Neural cell (in vitro differentiated cells): ENCODE measurements at regions not wholly inside any gene's neighbourhood (a gene's known extent, or its start where the extent isn't known, plus 50 kb on each side); places are given as distances from the start of the nearest gene placed in this dataset.

Experiments used
- H2AFZ ChIP-seq: fragments of 200-600, 300-800 bp; sonication (generic), shearing (Covaris generic); 2 replicates; pipeline ENCODE4 v1.6.0; 2014; ENCODE audit warnings: low read depth, mild to moderate bottlenecking, antibody characterized with exemption, low read length, moderate library complexity
- H3F3A ChIP-seq: fragments of 200-600 bp; shearing (Covaris generic); 2 replicates; pipeline ENCODE4 v1.6.1; 2016; ENCODE audit warnings: mild to moderate bottlenecking, moderate library complexity, mixed read lengths, antibody characterized with exemption, low read length; ENCODE audit not compliant: insufficient read depth, poor library complexity, severe bottlenecking
- H3K27ac ChIP-seq: fragments of 200-600, 300-800 bp; sonication (generic), shearing (Covaris generic); 2 replicates; pipeline ENCODE4 v1.5.1; 2014; ENCODE audit warnings: mild to moderate bottlenecking, low read length, moderate library complexity
- H3K27me3 ChIP-seq: fragments of 300-800, 200-600 bp; sonication (generic), shearing (Covaris generic); 2 replicates; pipeline ENCODE4 v1.6.0; 2014; ENCODE audit warnings: mild to moderate bottlenecking, low read depth, low read length, moderate library complexity; ENCODE audit not compliant: insufficient read depth
- H3K36me3 ChIP-seq: fragments of 300-800, 200-600 bp; sonication (generic), shearing (Covaris generic); 2 replicates; pipeline ENCODE4 v1.5.1; 2014; ENCODE audit warnings: mild to moderate bottlenecking, antibody characterized with exemption, low read length, moderate library complexity; ENCODE audit not compliant: insufficient read depth
- H3K4me2 ChIP-seq: fragments of 300-800, 200-600 bp; sonication (generic), shearing (Covaris generic); 2 replicates; pipeline ENCODE4 v1.6.0; 2014; ENCODE audit warnings: mild to moderate bottlenecking, low read length
- H3K4me3 ChIP-seq: fragments of 300-800, 200-600 bp; sonication (generic), shearing (Covaris generic); 2 replicates; pipeline ENCODE4 v1.5.1; 2014; ENCODE audit warnings: mild to moderate bottlenecking, low read length, moderate library complexity
- H3K79me2 ChIP-seq: fragments of 200-600 bp; shearing (Covaris generic); replicated peaks from 2 replicates; pipeline ENCODE4 v1.6.0; 2014; ENCODE audit warnings: mild to moderate bottlenecking, low read length, moderate library complexity; ENCODE audit not compliant: insufficient read depth
- H3K9ac ChIP-seq: fragments of 300-800, 200-600 bp; sonication (generic), shearing (Covaris generic); 2 replicates; pipeline ENCODE4 v1.6.1; 2016; ENCODE audit warnings: mild to moderate bottlenecking, low read length, mixed read lengths
- H3K9me2 ChIP-seq: fragments of 200-600 bp; shearing (Covaris generic); 2 replicates; pipeline ENCODE4 v1.6.1; 2016; ENCODE audit warnings: mild to moderate bottlenecking, low read length, mixed read lengths; ENCODE audit not compliant: insufficient read depth
- H3K9me3 ChIP-seq: fragments of 200-600, 300-800 bp; sonication (generic), shearing (Covaris generic); 2 replicates; pipeline ENCODE4 v1.6.1; 2016; ENCODE audit warnings: mild to moderate bottlenecking, mixed run types, low read length, moderate library complexity, mixed read lengths
- H4K20me1 ChIP-seq: fragments of 200-600 bp; shearing (Covaris generic); 2 replicates; pipeline ENCODE4 v1.6.1; 2016; ENCODE audit warnings: mild to moderate bottlenecking, mixed run types; ENCODE audit not compliant: insufficient read depth
- EP300 ChIP-seq: fragments of 450-650 bp; conservative IDR thresholded peaks from 2 replicates; pipeline ENCODE4 v1.6.1; 2014; ENCODE audit warnings: antibody characterized with exemption, mild to moderate bottlenecking, moderate library complexity; ENCODE audit not compliant: poor library complexity, severe bottlenecking
- EZH2 ChIP-seq: fragments of 200-600, 300-800 bp; shearing (Covaris generic), sonication (generic); IDR thresholded peaks from 2 replicates; pipeline ENCODE4 v1.6.1; 2014; ENCODE audit warnings: antibody characterized with exemption, low read length, borderline replicate concordance, mild to moderate bottlenecking; ENCODE audit not compliant: insufficient read depth, poor library complexity, severe bottlenecking
- POLR2AphosphoS5 ChIP-seq: IDR thresholded peaks from 2 replicates; pipeline ENCODE4 v1.6.1; 2012
- RAD21 ChIP-seq: fragments of 450-650 bp; conservative IDR thresholded peaks from 2 replicates; pipeline ENCODE4 v1.6.1; 2014; ENCODE audit warnings: antibody characterized with exemption, mild to moderate bottlenecking, moderate library complexity
- SMC3 ChIP-seq: fragments of 450-650 bp; conservative IDR thresholded peaks from 2 replicates; pipeline ENCODE4 v1.6.1; 2014; ENCODE audit warnings: antibody characterized with exemption, mild to moderate bottlenecking, moderate library complexity; ENCODE audit not compliant: poor library complexity
- TAF1 ChIP-seq: IDR thresholded peaks from 2 replicates; pipeline ENCODE4 v1.6.1; 2012; ENCODE audit warnings: low read depth
- TF ChIP-seq, protein P1 (sequence below): fragments of 450-650 bp; IDR thresholded peaks from 2 replicates; pipeline ENCODE4 v1.5.1; 2014; ENCODE audit warnings: antibody characterized with exemption, mild to moderate bottlenecking, moderate library complexity; ENCODE audit not compliant: poor library complexity, severe bottlenecking

DNA sequence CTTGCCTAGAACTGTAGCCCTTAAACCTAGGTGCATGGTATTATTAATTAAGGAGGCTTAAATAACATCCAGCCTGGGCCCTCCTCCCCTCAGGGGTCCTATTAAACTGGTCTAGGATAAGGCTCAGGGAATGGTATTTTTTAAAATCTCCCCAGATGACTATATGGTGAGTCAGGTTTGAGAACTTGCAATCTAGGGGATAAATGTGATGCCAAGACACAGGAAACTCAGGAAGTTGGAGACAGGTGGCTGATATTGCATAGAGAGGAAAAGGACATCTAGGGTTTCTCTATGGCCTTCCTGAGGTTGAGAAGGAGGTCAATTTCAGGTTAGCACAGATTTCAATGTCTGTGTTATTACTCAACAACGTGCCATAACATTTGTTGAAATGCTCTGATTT, 581.0 kb downstream of the TLE1 start:
- Histone ChIP-seq H3K4me3 (no peak overlapping the region), H3K36me3 (no peaks in the 10 kb centered on the region), H3K9me2 (no peaks in the 10 kb centered on the region), H4K20me1 (no peaks in the 10 kb centered on the region), H3K4me2 (no peak overlapping the region), H3K9me3 (no peaks in the 10 kb centered on the region), H3K27ac (no peak overlapping the region), H3F3A (peaks cover 6% of the 10 kb centered on the region), H3K9ac (no peak overlapping the region), H2AFZ (no peak overlapping the region), H3K27me3 (no peaks in the 10 kb centered on the region), H3K79me2 (no peaks in the 10 kb centered on the region)
- TF ChIP-seq, protein P1, sequence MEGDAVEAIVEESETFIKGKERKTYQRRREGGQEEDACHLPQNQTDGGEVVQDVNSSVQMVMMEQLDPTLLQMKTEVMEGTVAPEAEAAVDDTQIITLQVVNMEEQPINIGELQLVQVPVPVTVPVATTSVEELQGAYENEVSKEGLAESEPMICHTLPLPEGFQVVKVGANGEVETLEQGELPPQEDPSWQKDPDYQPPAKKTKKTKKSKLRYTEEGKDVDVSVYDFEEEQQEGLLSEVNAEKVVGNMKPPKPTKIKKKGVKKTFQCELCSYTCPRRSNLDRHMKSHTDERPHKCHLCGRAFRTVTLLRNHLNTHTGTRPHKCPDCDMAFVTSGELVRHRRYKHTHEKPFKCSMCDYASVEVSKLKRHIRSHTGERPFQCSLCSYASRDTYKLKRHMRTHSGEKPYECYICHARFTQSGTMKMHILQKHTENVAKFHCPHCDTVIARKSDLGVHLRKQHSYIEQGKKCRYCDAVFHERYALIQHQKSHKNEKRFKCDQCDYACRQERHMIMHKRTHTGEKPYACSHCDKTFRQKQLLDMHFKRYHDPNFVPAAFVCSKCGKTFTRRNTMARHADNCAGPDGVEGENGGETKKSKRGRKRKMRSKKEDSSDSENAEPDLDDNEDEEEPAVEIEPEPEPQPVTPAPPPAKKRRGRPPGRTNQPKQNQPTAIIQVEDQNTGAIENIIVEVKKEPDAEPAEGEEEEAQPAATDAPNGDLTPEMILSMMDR: no peak
- no peak for TF ChIP-seq TAF1
- no peak for TF ChIP-seq SMC3
- TF ChIP-seq POLR2AphosphoS5: no peak
- TF ChIP-seq RAD21: no peak
- no peak for TF ChIP-seq EP300

DNA sequence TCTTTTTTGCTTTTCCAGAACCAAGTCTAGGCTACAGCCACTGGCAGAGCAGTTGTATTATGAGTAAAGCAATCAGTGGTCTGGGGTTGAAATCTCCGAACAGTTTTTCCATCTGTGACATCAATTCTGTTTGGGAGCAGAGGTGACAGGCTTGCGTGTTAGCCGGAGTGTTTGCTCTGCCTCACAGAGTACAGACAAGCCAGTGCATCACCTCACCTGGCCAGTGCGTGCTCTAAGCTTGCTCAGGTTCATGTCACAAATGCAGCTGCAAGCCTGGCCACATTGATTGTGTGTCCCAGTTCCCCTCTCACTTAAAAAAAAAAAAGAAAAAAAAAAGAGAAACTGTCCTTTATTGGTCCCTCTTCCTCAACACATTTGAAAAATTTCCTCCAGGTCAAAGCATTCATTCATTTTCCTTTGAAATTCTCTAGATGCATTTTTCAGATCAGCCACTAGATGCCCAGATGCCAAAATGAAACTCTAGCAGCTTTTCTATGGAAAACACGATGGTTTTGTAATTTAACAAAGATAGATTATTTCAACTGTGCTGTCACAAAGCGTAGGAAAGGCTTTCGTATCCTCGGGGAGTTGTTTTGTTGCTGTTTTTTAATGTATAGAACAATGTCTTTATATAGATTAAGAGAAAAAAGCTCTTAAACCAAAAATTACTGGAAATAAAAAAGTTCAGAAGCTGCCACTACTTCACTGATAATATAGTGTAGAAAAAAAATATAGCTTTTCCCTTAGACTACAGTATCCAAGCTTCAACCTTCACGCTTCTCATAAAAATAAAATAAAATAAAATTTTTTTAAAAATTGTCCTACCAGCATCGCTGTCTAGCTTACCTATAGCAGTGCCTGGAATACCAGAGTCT, 585.5 kb downstream of the TLE1 start:
- TF ChIP-seq SMC3: peak; percentile 58
- TF ChIP-seq, protein P1: peak; percentile 62
- TF ChIP-seq RAD21: peak; percentile 61
- TF ChIP-seq EZH2: no peak
- Histone ChIP-seq H4K20me1 (no peaks in the 10 kb centered on the region), H3K36me3 (no peaks in the 10 kb centered on the region), H3K9me2 (no peaks in the 10 kb centered on the region), H3F3A (no peaks in the 10 kb centered on the region), H2AFZ (no peak overlapping the region), H3K9ac (no peak overlapping the region), H3K27me3 (no peaks in the 10 kb centered on the region), H3K4me3 (no peak overlapping the region), H3K27ac (no peak overlapping the region), H3K79me2 (no peaks in the 10 kb centered on the region), H3K9me3 (no peaks in the 10 kb centered on the region), H3K4me2 (no peak overlapping the region)
